ENCODE measurements at regions not wholly inside any gene's neighbourhood (a gene's known extent, or its start where the extent isn't known, plus 50 kb on each side); places are given as distances from the start of the nearest gene placed in this dataset.
"Not testable (repeated sequence)": the region's sequence is repeated elsewhere in the genome, so short reads cannot be mapped to it uniquely, and the experiment has no call there.

GRCh38 chr7:76117306-76117991 is 69.5 kb downstream of the MDH2 start:
- DNase-seq (ENCODE audit: low spot score); H3K27ac ChIP-seq; POLR2A ChIA-PET (ENCODE audit: low non-redundant PET); CTCF ChIA-PET: not testable (repeated sequence)

- DNase-seq (ENCODE audit: low spot score); H3K27ac ChIP-seq: not testable (repeated sequence)
- ChIA-PET POLR2A (ENCODE audit: low non-redundant PET) (interaction anchor here (0.7 kb wide), 1 partner anchor 23 kb away, joined by 7 read pairs; no protein-coding TSS in a partner anchor), CTCF (interaction anchor here (0.6 kb wide), 2 partner anchors 35 to 288 kb away, joined by 3 to 5 read pairs; no protein-coding TSS in a partner anchor)
Measured at GRCh38 chr7:76118253-76119036, 70.5 kb downstream of the MDH2 start.

GRCh38 chr7:76121044-76121443 is 73.1 kb downstream of the MDH2 start:
- POLR2A ChIA-PET (ENCODE audit: low non-redundant PET) = no interaction called here
- TF ChIP-seq CTCF (conservative IDR thresholded peaks at IDR 0.05; ENCODE audit: low read depth) = no peak
- CTCF ChIA-PET = interaction anchor here (0.6 kb wide), 1 partner anchor 38 kb away, joined by 3 read pairs; no protein-coding TSS in a partner anchor
- DNase-seq (ENCODE audit: low spot score) = no peak
- H3K27ac ChIP-seq = no peak overlapping the region

GRCh38 chr7:76122516-76123239 is 74.8 kb downstream of the MDH2 start:
- ChIA-PET CTCF (interaction anchor here (0.6 kb wide), 1 partner anchor 57 kb away, joined by 4 read pairs; no protein-coding TSS in a partner anchor), POLR2A (ENCODE audit: low non-redundant PET) (no interaction called here)
- DNase-seq (ENCODE audit: low spot score) = no peak
- TF ChIP-seq CTCF (conservative IDR thresholded peaks at IDR 0.05; ENCODE audit: low read depth) = no peak
- no peak overlapping the region for H3K27ac ChIP-seq

- ChIA-PET POLR2A (ENCODE audit: low non-redundant PET) (no interaction called here), CTCF (interaction anchor here (0.6 kb wide), 3 partner anchors 57 to 361 kb away, joined by 3 to 4 read pairs (median 3); no protein-coding TSS in a partner anchor)
- TF ChIP-seq CTCF (conservative IDR thresholded peaks at IDR 0.05; ENCODE audit: low read depth) = no peak
- H3K27ac ChIP-seq = no peak overlapping the region
- no peak for DNase-seq (ENCODE audit: low spot score)
Measured at GRCh38 chr7:76123316-76123715, 75.4 kb downstream of the MDH2 start.

- POLR2A ChIA-PET (ENCODE audit: low non-redundant PET) = no interaction called here
- DNase-seq (ENCODE audit: low spot score) = no peak
- no peak overlapping the region for H3K27ac ChIP-seq
- CTCF ChIA-PET = interaction anchor here (0.7 kb wide), 1 partner anchor 59 kb away, joined by 5 read pairs; no protein-coding TSS in a partner anchor
- no peak for TF ChIP-seq CTCF (conservative IDR thresholded peaks at IDR 0.05; ENCODE audit: low read depth)
Measured at GRCh38 chr7:76125560-76125959, 76.1 kb upstream of the SRRM3 start.

- H3K27ac ChIP-seq = no peak overlapping the region
- POLR2A ChIA-PET (ENCODE audit: low non-redundant PET) = no interaction called here
- CTCF ChIA-PET = interaction anchor here (0.9 kb wide), 1 partner anchor 58 kb away, joined by 4 read pairs; no protein-coding TSS in a partner anchor
- no peak for TF ChIP-seq CTCF (conservative IDR thresholded peaks at IDR 0.05; ENCODE audit: low read depth)
- no peak for DNase-seq (ENCODE audit: low spot score)
Measured at GRCh38 chr7:76126632-76127031, 75.1 kb upstream of the SRRM3 start.

Measured in RWPE1 (cell line).